ENCODE measurements at regions not wholly inside any gene's neighbourhood (a gene's known extent, or its start where the extent isn't known, plus 50 kb on each side); places are given as distances from the start of the nearest gene placed in this dataset.

GRCh38 chr7:131233193-131233592, 94.5 kb upstream of the MKLN1 start:
- no peak for DNase-seq

- DNase-seq, result no peak
These were observed 92.8 kb upstream of the MKLN1 start for GRCh38 chr7:131234719-131235488.

- no peak for DNase-seq
These were observed 92.0 kb upstream of the MKLN1 start for GRCh38 chr7:131235489-131236317.

- no peak for DNase-seq
These were observed 91.4 kb upstream of the MKLN1 start for GRCh38 chr7:131236318-131236672.

GRCh38 chr7:131238347-131238931, 89.2 kb upstream of the MKLN1 start:
- DNase-seq, result no peak

- no peak for DNase-seq
These were observed 86.3 kb upstream of the MKLN1 start for GRCh38 chr7:131241386-131241785.

GRCh38 chr7:131242123-131242650, 85.5 kb upstream of the MKLN1 start:
- DNase-seq, result no peak

- no peak for DNase-seq
These were observed 83.3 kb upstream of the MKLN1 start for GRCh38 chr7:131244259-131244852.

- DNase-seq, result no peak
These were observed 78.7 kb upstream of the MKLN1 start for GRCh38 chr7:131249003-131249402.

- DNase-seq, result no peak
These were observed 78.2 kb upstream of the MKLN1 start for GRCh38 chr7:131249483-131249882.

GRCh38 chr7:131250331-131250730, 77.3 kb upstream of the MKLN1 start:
- DNase-seq, result no peak

GRCh38 chr7:131251371-131251770, 76.3 kb upstream of the MKLN1 start:
- DNase-seq, result no peak

- no peak for DNase-seq
These were observed 74.7 kb upstream of the MKLN1 start for GRCh38 chr7:131252976-131253375.

GRCh38 chr7:131254211-131254610, 73.5 kb upstream of the MKLN1 start:
- DNase-seq, result no peak

GRCh38 chr7:131255242-131255641, 72.4 kb upstream of the MKLN1 start:
- no peak for DNase-seq

- DNase-seq, result no peak
These were observed 66.1 kb upstream of the MKLN1 start for GRCh38 chr7:131261476-131261994.

GRCh38 chr7:131265227-131265626, 62.4 kb upstream of the MKLN1 start:
- DNase-seq, result no peak

- no peak for DNase-seq
These were observed 60.0 kb upstream of the MKLN1 start for GRCh38 chr7:131267631-131268030.

GRCh38 chr7:131268906-131269305, 58.8 kb upstream of the MKLN1 start:
- DNase-seq, result no peak

- no peak for DNase-seq
These were observed 55.6 kb upstream of the MKLN1 start for GRCh38 chr7:131272086-131272485.

- no peak for DNase-seq
These were observed 52.7 kb upstream of the MKLN1 start for GRCh38 chr7:131274986-131275385.

GRCh38 chr7:131276190-131276589, 51.5 kb upstream of the MKLN1 start:
- no peak for DNase-seq

GRCh38 chr7:131276748-131277147, 50.9 kb upstream of the MKLN1 start:
- no peak for DNase-seq

All from right kidney (tissue), 1 donor.